GM23338 (cell line): ENCODE measurements at regions not wholly inside any gene's neighbourhood (a gene's known extent, or its start where the extent isn't known, plus 50 kb on each side); places are given as distances from the start of the nearest gene placed in this dataset.

ENCODE experiments used
- CREB1 ChIP-seq: fragments of 250-450 bp; sonication (Bioruptor Pico); IDR thresholded peaks from 2 replicates; pipeline ENCODE4 v1.5.0; 2020; ENCODE audit warnings: low read depth, mild to moderate bottlenecking, moderate library complexity
- EZH2 ChIP-seq: fragments of 200-600 bp; sonication (generic); IDR thresholded peaks from one replicate; pipeline ENCODE4 v1.8.0; 2017; ENCODE audit warnings: antibody characterized with exemption, mild to moderate bottlenecking, low read depth; ENCODE audit not compliant: unreplicated experiment
- EZH2phosphoT487 ChIP-seq: fragments of 200-600 bp; sonication (generic); IDR thresholded peaks from one replicate; pipeline ENCODE4 v1.8.1; 2018; ENCODE audit warnings: antibody characterized with exemption; ENCODE audit not compliant: unreplicated experiment
- JUNB ChIP-seq: IDR thresholded peaks from one replicate; pipeline ENCODE4 v1.6.1; 2016; ENCODE audit warnings: antibody characterized with exemption; ENCODE audit not compliant: unreplicated experiment
- NANOG ChIP-seq: IDR thresholded peaks from 2 replicates; pipeline ENCODE4 v1.6.1; 2016; ENCODE audit warnings: antibody characterized with exemption, borderline replicate concordance
- POLR2AphosphoS5 ChIP-seq: IDR thresholded peaks from 2 replicates; pipeline ENCODE4 v1.6.1; 2016; ENCODE audit warnings: antibody characterized with exemption, low read depth
- STAT1 ChIP-seq: IDR thresholded peaks from one replicate; pipeline ENCODE4 v1.6.1; 2016; ENCODE audit warnings: antibody characterized with exemption; ENCODE audit not compliant: unreplicated experiment
- ZNF331 ChIP-seq: fragments of 250-450 bp; sonication (Bioruptor Pico); IDR thresholded peaks from 2 replicates; pipeline ENCODE4 v1.5.0; 2020; ENCODE audit warnings: low read depth, mild to moderate bottlenecking, moderate library complexity
- TF ChIP-seq, protein P1 (sequence below), 2 experiments: fragments of 200-600 bp in 1 of 2; sonication (generic) in 1 of 2; conservative IDR thresholded peaks; 2 replicates each; pipeline versions ENCODE4 v1.5.1 to v1.6.1; 2016 to 2017; ENCODE audit warnings: antibody characterized with exemption in 2 of 2, low read depth in 2 of 2, mild to moderate bottlenecking in 2 of 2, moderate library complexity in 1 of 2
- TF ChIP-seq, protein P2 (sequence below): IDR thresholded peaks from one replicate; pipeline ENCODE4 v1.6.1; 2018; ENCODE audit warnings: antibody characterized with exemption; ENCODE audit not compliant: unreplicated experiment
- TF ChIP-seq, protein P3 (sequence below): IDR thresholded peaks from 2 replicates; pipeline ENCODE4 v1.6.1; 2016; ENCODE audit warnings: antibody characterized with exemption
- TF ChIP-seq, protein P4 (sequence below): fragments of 250-450 bp; sonication (Bioruptor Pico); IDR thresholded peaks from 2 replicates; pipeline ENCODE4 v1.5.0; 2020; ENCODE audit warnings: mild to moderate bottlenecking, moderate library complexity

DNA sequence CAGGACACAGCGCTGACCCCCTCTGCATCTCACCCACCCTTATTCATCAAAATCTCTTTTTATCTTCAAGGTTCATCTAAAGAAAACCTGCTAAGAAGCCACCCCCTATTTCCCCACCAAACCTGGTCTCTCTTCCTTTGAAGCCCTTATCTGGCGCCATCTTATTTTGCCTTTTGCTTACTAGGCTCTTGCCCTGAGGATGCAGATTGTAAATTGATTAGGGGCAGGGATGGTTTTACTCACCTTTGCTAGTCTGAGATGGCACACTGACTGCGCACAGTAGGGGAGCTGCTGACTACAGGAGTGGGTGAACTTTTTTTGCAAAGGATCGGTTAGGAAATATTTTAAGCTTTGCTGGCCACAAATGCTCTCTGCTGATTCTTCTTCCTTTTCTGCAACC, 78.9 kb upstream of the BHLHE40 start:
- TF ChIP-seq POLR2AphosphoS5 (no peak), EZH2 (no peak), JUNB (no peak), EZH2phosphoT487 (no peak), CREB1 (CRISPR knock-in tag) (no peak), ZNF331 (CRISPR knock-in tag) (no peak), NANOG (no peak), STAT1 (no peak)
- TF ChIP-seq, protein P1, sequence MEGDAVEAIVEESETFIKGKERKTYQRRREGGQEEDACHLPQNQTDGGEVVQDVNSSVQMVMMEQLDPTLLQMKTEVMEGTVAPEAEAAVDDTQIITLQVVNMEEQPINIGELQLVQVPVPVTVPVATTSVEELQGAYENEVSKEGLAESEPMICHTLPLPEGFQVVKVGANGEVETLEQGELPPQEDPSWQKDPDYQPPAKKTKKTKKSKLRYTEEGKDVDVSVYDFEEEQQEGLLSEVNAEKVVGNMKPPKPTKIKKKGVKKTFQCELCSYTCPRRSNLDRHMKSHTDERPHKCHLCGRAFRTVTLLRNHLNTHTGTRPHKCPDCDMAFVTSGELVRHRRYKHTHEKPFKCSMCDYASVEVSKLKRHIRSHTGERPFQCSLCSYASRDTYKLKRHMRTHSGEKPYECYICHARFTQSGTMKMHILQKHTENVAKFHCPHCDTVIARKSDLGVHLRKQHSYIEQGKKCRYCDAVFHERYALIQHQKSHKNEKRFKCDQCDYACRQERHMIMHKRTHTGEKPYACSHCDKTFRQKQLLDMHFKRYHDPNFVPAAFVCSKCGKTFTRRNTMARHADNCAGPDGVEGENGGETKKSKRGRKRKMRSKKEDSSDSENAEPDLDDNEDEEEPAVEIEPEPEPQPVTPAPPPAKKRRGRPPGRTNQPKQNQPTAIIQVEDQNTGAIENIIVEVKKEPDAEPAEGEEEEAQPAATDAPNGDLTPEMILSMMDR (conservative IDR thresholded peaks at IDR 0.05; ENCODE audit: low read depth in 2 of 2) = no peak
- TF ChIP-seq, protein P2, sequence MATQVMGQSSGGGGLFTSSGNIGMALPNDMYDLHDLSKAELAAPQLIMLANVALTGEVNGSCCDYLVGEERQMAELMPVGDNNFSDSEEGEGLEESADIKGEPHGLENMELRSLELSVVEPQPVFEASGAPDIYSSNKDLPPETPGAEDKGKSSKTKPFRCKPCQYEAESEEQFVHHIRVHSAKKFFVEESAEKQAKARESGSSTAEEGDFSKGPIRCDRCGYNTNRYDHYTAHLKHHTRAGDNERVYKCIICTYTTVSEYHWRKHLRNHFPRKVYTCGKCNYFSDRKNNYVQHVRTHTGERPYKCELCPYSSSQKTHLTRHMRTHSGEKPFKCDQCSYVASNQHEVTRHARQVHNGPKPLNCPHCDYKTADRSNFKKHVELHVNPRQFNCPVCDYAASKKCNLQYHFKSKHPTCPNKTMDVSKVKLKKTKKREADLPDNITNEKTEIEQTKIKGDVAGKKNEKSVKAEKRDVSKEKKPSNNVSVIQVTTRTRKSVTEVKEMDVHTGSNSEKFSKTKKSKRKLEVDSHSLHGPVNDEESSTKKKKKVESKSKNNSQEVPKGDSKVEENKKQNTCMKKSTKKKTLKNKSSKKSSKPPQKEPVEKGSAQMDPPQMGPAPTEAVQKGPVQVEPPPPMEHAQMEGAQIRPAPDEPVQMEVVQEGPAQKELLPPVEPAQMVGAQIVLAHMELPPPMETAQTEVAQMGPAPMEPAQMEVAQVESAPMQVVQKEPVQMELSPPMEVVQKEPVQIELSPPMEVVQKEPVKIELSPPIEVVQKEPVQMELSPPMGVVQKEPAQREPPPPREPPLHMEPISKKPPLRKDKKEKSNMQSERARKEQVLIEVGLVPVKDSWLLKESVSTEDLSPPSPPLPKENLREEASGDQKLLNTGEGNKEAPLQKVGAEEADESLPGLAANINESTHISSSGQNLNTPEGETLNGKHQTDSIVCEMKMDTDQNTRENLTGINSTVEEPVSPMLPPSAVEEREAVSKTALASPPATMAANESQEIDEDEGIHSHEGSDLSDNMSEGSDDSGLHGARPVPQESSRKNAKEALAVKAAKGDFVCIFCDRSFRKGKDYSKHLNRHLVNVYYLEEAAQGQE = no peak
- TF ChIP-seq, protein P3, sequence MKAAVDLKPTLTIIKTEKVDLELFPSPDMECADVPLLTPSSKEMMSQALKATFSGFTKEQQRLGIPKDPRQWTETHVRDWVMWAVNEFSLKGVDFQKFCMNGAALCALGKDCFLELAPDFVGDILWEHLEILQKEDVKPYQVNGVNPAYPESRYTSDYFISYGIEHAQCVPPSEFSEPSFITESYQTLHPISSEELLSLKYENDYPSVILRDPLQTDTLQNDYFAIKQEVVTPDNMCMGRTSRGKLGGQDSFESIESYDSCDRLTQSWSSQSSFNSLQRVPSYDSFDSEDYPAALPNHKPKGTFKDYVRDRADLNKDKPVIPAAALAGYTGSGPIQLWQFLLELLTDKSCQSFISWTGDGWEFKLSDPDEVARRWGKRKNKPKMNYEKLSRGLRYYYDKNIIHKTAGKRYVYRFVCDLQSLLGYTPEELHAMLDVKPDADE = no peak
- TF ChIP-seq, protein P4, sequence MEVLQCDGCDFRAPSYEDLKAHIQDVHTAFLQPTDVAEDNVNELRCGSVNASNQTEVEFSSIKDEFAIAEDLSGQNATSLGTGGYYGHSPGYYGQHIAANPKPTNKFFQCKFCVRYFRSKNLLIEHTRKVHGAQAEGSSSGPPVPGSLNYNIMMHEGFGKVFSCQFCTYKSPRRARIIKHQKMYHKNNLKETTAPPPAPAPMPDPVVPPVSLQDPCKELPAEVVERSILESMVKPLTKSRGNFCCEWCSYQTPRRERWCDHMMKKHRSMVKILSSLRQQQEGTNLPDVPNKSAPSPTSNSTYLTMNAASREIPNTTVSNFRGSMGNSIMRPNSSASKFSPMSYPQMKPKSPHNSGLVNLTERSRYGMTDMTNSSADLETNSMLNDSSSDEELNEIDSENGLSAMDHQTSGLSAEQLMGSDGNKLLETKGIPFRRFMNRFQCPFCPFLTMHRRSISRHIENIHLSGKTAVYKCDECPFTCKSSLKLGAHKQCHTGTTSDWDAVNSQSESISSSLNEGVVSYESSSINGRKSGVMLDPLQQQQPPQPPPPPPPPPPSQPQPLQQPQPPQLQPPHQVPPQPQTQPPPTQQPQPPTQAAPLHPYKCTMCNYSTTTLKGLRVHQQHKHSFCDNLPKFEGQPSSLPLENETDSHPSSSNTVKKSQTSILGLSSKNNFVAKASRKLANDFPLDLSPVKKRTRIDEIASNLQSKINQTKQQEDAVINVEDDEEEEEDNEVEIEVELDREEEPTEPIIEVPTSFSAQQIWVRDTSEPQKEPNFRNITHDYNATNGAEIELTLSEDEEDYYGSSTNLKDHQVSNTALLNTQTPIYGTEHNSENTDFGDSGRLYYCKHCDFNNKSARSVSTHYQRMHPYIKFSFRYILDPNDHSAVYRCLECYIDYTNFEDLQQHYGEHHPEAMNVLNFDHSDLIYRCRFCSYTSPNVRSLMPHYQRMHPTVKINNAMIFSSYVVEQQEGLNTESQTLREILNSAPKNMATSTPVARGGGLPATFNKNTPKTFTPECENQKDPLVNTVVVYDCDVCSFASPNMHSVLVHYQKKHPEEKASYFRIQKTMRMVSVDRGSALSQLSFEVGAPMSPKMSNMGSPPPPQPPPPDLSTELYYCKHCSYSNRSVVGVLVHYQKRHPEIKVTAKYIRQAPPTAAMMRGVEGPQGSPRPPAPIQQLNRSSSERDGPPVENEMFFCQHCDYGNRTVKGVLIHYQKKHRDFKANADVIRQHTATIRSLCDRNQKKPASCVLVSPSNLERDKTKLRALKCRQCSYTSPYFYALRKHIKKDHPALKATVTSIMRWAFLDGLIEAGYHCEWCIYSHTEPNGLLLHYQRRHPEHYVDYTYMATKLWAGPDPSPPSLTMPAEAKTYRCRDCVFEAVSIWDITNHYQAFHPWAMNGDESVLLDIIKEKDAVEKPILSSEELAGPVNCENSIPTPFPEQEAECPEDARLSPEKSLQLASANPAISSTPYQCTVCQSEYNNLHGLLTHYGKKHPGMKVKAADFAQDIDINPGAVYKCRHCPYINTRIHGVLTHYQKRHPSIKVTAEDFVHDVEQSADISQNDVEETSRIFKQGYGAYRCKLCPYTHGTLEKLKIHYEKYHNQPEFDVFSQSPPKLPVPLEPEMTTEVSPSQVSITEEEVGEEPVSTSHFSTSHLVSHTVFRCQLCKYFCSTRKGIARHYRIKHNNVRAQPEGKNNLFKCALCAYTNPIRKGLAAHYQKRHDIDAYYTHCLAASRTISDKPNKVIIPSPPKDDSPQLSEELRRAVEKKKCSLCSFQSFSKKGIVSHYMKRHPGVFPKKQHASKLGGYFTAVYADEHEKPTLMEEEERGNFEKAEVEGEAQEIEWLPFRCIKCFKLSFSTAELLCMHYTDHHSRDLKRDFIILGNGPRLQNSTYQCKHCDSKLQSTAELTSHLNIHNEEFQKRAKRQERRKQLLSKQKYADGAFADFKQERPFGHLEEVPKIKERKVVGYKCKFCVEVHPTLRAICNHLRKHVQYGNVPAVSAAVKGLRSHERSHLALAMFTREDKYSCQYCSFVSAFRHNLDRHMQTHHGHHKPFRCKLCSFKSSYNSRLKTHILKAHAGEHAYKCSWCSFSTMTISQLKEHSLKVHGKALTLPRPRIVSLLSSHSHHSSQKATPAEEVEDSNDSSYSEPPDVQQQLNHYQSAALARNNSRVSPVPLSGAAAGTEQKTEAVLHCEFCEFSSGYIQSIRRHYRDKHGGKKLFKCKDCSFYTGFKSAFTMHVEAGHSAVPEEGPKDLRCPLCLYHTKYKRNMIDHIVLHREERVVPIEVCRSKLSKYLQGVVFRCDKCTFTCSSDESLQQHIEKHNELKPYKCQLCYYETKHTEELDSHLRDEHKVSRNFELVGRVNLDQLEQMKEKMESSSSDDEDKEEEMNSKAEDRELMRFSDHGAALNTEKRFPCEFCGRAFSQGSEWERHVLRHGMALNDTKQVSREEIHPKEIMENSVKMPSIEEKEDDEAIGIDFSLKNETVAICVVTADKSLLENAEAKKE (CRISPR knock-in tag) = no peak
